ENCODE measurements at regions not wholly inside any gene's neighbourhood (a gene's known extent, or its start where the extent isn't known, plus 50 kb on each side); places are given as distances from the start of the nearest gene placed in this dataset.

DNA sequence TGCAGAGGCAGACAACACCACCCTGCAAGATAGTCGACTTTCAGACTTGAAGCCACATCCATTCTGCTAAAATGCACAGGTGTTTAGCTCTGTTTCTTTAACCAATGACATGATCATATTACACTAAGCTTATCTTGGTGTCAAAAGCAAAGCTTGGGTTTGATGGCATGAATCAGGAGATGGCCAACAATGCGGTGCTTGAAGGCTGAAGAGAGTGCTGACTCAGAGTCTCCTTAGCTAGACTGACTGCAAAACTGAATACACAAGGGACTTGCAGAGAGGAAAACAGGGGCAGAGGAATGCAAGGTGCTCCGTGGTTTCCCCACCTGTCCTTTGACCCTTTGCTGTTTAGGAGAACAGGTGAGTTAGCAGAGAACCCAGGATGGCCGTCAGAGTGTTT lies 262.6 kb downstream of the SIPA1L2 start:
- no peak for TF ChIP-seq CEBPB (IDR thresholded peaks at IDR 0.05; ENCODE audit: low read depth, low read length)
- TF ChIP-seq, protein P1, sequence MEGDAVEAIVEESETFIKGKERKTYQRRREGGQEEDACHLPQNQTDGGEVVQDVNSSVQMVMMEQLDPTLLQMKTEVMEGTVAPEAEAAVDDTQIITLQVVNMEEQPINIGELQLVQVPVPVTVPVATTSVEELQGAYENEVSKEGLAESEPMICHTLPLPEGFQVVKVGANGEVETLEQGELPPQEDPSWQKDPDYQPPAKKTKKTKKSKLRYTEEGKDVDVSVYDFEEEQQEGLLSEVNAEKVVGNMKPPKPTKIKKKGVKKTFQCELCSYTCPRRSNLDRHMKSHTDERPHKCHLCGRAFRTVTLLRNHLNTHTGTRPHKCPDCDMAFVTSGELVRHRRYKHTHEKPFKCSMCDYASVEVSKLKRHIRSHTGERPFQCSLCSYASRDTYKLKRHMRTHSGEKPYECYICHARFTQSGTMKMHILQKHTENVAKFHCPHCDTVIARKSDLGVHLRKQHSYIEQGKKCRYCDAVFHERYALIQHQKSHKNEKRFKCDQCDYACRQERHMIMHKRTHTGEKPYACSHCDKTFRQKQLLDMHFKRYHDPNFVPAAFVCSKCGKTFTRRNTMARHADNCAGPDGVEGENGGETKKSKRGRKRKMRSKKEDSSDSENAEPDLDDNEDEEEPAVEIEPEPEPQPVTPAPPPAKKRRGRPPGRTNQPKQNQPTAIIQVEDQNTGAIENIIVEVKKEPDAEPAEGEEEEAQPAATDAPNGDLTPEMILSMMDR (conservative IDR thresholded peaks at IDR 0.05; ENCODE audit: low read depth, low read length) = no peak
- TF ChIP-seq MAFK (IDR thresholded peaks at IDR 0.05; ENCODE audit: low read depth, low read length) = no peak
- no peak for TF ChIP-seq SMC3 (IDR thresholded peaks at IDR 0.05; ENCODE audit: low read depth, low read length)
- TF ChIP-seq, protein P2, sequence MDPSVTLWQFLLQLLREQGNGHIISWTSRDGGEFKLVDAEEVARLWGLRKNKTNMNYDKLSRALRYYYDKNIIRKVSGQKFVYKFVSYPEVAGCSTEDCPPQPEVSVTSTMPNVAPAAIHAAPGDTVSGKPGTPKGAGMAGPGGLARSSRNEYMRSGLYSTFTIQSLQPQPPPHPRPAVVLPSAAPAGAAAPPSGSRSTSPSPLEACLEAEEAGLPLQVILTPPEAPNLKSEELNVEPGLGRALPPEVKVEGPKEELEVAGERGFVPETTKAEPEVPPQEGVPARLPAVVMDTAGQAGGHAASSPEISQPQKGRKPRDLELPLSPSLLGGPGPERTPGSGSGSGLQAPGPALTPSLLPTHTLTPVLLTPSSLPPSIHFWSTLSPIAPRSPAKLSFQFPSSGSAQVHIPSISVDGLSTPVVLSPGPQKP (IDR thresholded peaks at IDR 0.05; ENCODE audit: borderline replicate concordance, low read depth, low read length) = no peak
- TF ChIP-seq POLR2A (IDR thresholded peaks at IDR 0.05; ENCODE audit: low read depth, low read length) = no peak
- no peak for TF ChIP-seq RFX5 (IDR thresholded peaks at IDR 0.05; ENCODE audit: low read depth, low read length)
- TF ChIP-seq RAD21 (IDR thresholded peaks at IDR 0.05; ENCODE audit: low read length) = no peak
- TF ChIP-seq, protein P3, sequence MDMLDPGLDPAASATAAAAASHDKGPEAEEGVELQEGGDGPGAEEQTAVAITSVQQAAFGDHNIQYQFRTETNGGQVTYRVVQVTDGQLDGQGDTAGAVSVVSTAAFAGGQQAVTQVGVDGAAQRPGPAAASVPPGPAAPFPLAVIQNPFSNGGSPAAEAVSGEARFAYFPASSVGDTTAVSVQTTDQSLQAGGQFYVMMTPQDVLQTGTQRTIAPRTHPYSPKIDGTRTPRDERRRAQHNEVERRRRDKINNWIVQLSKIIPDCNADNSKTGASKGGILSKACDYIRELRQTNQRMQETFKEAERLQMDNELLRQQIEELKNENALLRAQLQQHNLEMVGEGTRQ (IDR thresholded peaks at IDR 0.05; ENCODE audit: low read depth, low read length) = no peak
- no peak for TF ChIP-seq BHLHE40 (IDR thresholded peaks at IDR 0.05; ENCODE audit: low read depth, low read length)
- no peak for TF ChIP-seq FOS (IDR thresholded peaks at IDR 0.05; ENCODE audit: low read depth, low read length)
- TF ChIP-seq MXI1 (IDR thresholded peaks at IDR 0.05; ENCODE audit: borderline replicate concordance, low read depth, low read length) = no peak
- TF ChIP-seq RCOR1 (IDR thresholded peaks at IDR 0.05; ENCODE audit: insufficient replicate concordance, low read length) = no peak

Data from IMR-90 (cell line).